OCI-LY3 (cell line): ENCODE measurements at regions not wholly inside any gene's neighbourhood (a gene's known extent, or its start where the extent isn't known, plus 50 kb on each side); places are given as distances from the start of the nearest gene placed in this dataset.

Experiments used
- H2AFZ ChIP-seq: fragments of 200-600, 300-600 bp; shearing (Covaris generic); 2 replicates; pipeline ENCODE4 v1.6.0; 2014; ENCODE audit warnings: antibody characterized with exemption, low read depth, low read length
- H3K27ac ChIP-seq: fragments of 200-600, 300-600 bp; sonication (generic); 2 replicates; pipeline ENCODE4 v1.5.1; 2014; ENCODE audit warnings: mild to moderate bottlenecking, low read length, moderate library complexity, mixed read lengths
- H3K27me3 ChIP-seq: fragments of 200-600, 300-600 bp; sonication (generic); 2 replicates; pipeline ENCODE4 v1.6.1; 2014; ENCODE audit warnings: low read depth, low read length, mixed read lengths
- H3K36me3 ChIP-seq: fragments of 200-600, 300-600 bp; sonication (generic); replicated peaks from 2 replicates; pipeline ENCODE3; 2014; ENCODE audit warnings: low read depth, low read length, mixed read lengths
- H3K4me1 ChIP-seq: fragments of 300-600, 200-600 bp; sonication (generic); 2 replicates; pipeline ENCODE4 v1.6.1; 2014; ENCODE audit warnings: low read length, mixed read lengths
- H3K4me2 ChIP-seq: fragments of 200-600, 300-600 bp; sonication (generic); 2 replicates; pipeline ENCODE4 v1.6.1; 2014; ENCODE audit warnings: low read length, mixed read lengths
- H3K4me3 ChIP-seq: fragments of 300-600, 200-600 bp; sonication (generic); 2 replicates; pipeline ENCODE4 v1.5.1; 2014; ENCODE audit warnings: antibody characterized with exemption, mild to moderate bottlenecking, low read length, moderate library complexity
- H3K79me2 ChIP-seq: fragments of 300-600, 200-600 bp; shearing (Covaris generic); 2 replicates; pipeline ENCODE4 v1.6.1; 2014; ENCODE audit warnings: mild to moderate bottlenecking, low read length, mixed read lengths
- H3K9ac ChIP-seq: fragments of 300-600, 200-600 bp; shearing (Covaris generic); 2 replicates; pipeline ENCODE4 v1.6.0; 2014; ENCODE audit warnings: mild to moderate bottlenecking, low read length, moderate library complexity
- H3K9me3 ChIP-seq: fragments of 200-600, 300-600 bp; shearing (Covaris generic); 2 replicates; pipeline ENCODE4 v1.6.1; 2014; ENCODE audit warnings: low read length, mixed read lengths; ENCODE audit not compliant: insufficient read depth
- H4K20me1 ChIP-seq: fragments of 200-600, 300-600 bp; sonication (generic); 2 replicates; pipeline ENCODE4 v1.6.1; 2016; ENCODE audit warnings: low read length, mixed read lengths; ENCODE audit not compliant: insufficient read depth
- EZH2phosphoT487 ChIP-seq: fragments of 200-600 bp; shearing (Covaris generic); IDR thresholded peaks from 2 replicates; pipeline ENCODE4 v1.6.1; 2018; ENCODE audit warnings: antibody characterized with exemption, mixed run types, low read depth
- TF ChIP-seq, protein P1 (sequence below): fragments of 200-600, 300-600 bp; sonication (generic); IDR thresholded peaks from 2 replicates; pipeline ENCODE4 v1.5.1; 2014; ENCODE audit warnings: antibody characterized with exemption, low read length, low read depth

- TF ChIP-seq, protein P1, sequence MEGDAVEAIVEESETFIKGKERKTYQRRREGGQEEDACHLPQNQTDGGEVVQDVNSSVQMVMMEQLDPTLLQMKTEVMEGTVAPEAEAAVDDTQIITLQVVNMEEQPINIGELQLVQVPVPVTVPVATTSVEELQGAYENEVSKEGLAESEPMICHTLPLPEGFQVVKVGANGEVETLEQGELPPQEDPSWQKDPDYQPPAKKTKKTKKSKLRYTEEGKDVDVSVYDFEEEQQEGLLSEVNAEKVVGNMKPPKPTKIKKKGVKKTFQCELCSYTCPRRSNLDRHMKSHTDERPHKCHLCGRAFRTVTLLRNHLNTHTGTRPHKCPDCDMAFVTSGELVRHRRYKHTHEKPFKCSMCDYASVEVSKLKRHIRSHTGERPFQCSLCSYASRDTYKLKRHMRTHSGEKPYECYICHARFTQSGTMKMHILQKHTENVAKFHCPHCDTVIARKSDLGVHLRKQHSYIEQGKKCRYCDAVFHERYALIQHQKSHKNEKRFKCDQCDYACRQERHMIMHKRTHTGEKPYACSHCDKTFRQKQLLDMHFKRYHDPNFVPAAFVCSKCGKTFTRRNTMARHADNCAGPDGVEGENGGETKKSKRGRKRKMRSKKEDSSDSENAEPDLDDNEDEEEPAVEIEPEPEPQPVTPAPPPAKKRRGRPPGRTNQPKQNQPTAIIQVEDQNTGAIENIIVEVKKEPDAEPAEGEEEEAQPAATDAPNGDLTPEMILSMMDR: no peak
- TF ChIP-seq EZH2phosphoT487: no peak
- H3K27me3 ChIP-seq: no peaks in the 10 kb centered on the region
- H3K79me2 ChIP-seq: no peaks in the 10 kb centered on the region
- H3K4me2 ChIP-seq: no peak overlapping the region
- H3K4me1 ChIP-seq: peaks cover 26% of the 10 kb centered on the region
- no peak overlapping the region for H3K27ac ChIP-seq
- no peaks in the 10 kb centered on the region for H4K20me1 ChIP-seq
- no peaks in the 10 kb centered on the region for H3K9me3 ChIP-seq
- no peaks in the 10 kb centered on the region for H3K36me3 ChIP-seq
- H3K9ac ChIP-seq: no peak overlapping the region
- no peak overlapping the region for H3K4me3 ChIP-seq
- no peak overlapping the region for H2AFZ ChIP-seq
These were observed 93.8 kb upstream of the CCDC190 start for GRCh38 chr1:162954824-162955223.

GRCh38 chr1:162952956-162953355 is 92.0 kb upstream of the CCDC190 start:
- H3K9ac ChIP-seq: no peak overlapping the region
- H3K27me3 ChIP-seq: no peaks in the 10 kb centered on the region
- H3K4me3 ChIP-seq: no peak overlapping the region
- peaks cover 26% of the 10 kb centered on the region for H3K4me1 ChIP-seq
- H3K79me2 ChIP-seq: no peaks in the 10 kb centered on the region
- H3K9me3 ChIP-seq: no peaks in the 10 kb centered on the region
- no peaks in the 10 kb centered on the region for H3K36me3 ChIP-seq
- H3K4me2 ChIP-seq: no peak overlapping the region
- no peak overlapping the region for H2AFZ ChIP-seq
- TF ChIP-seq, protein P1: no peak
- no peak for TF ChIP-seq EZH2phosphoT487
- no peak overlapping the region for H3K27ac ChIP-seq
- H4K20me1 ChIP-seq: no peaks in the 10 kb centered on the region

GRCh38 chr1:162951553-162952315 is 90.8 kb upstream of the CCDC190 start:
- H3K9me3 ChIP-seq: no peaks in the 10 kb centered on the region
- H3K4me2 ChIP-seq: peak overlapping the region; percentile 53
- no peak for TF ChIP-seq EZH2phosphoT487
- TF ChIP-seq, protein P1: no peak
- peaks cover 26% of the 10 kb centered on the region for H3K4me1 ChIP-seq
- H4K20me1 ChIP-seq: no peaks in the 10 kb centered on the region
- H3K4me3 ChIP-seq: peak overlapping the region; percentile 33
- H3K36me3 ChIP-seq: no peaks in the 10 kb centered on the region
- no peak overlapping the region for H2AFZ ChIP-seq
- H3K79me2 ChIP-seq: no peaks in the 10 kb centered on the region
- no peaks in the 10 kb centered on the region for H3K27me3 ChIP-seq
- no peak overlapping the region for H3K9ac ChIP-seq
- peak overlapping the region; percentile 12; the same call in 1 of the 2 replicates for H3K27ac ChIP-seq

DNA sequence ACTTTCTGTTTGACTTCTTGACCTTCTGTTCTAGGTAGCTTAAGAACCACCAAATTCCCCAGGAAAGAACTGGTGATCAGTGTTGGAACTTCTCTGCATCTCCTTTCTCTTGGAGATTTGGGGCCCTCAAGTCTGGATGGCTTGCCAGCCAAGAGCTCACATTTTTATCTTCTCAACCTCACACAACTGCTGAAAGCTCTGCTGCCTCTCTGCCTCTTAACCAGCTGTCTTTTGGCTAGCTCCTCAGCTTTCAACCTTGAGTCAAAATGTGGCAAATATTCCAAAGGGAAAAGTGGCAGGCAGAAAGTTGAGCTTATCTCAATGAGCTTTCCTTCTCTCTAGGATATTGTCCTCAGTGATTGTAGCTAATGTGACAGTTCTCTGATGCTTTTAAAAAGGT is 89.2 kb upstream of the CCDC190 start:
- Histone ChIP-seq H3K36me3 (no peaks in the 10 kb centered on the region), H3K9ac (no peak overlapping the region), H3K4me1 (peaks cover 26% of the 10 kb centered on the region), H3K4me3 (no peak overlapping the region), H3K9me3 (no peaks in the 10 kb centered on the region), H3K27ac (no peak overlapping the region), H3K27me3 (0 out of 2 replicates have a peak, but pooled peaks cover 4% of the 10 kb centered on the region), H4K20me1 (no peaks in the 10 kb centered on the region), H3K79me2 (no peaks in the 10 kb centered on the region), H2AFZ (no peak overlapping the region), H3K4me2 (no peak overlapping the region)
- TF ChIP-seq, protein P1: no peak
- no peak for TF ChIP-seq EZH2phosphoT487
